ENCODE measurements at regions not wholly inside any gene's neighbourhood (a gene's known extent, or its start where the extent isn't known, plus 50 kb on each side); places are given as distances from the start of the nearest gene placed in this dataset.
"Not testable (repeated sequence)": the region's sequence is repeated elsewhere in the genome, so short reads cannot be mapped to it uniquely, and the experiment has no call there.

GRCh38 chr12:107373238-107373809, 280.0 kb upstream of the CRY1 start:
- DNase-seq (ENCODE audit: low read depth) = no peak

DNA sequence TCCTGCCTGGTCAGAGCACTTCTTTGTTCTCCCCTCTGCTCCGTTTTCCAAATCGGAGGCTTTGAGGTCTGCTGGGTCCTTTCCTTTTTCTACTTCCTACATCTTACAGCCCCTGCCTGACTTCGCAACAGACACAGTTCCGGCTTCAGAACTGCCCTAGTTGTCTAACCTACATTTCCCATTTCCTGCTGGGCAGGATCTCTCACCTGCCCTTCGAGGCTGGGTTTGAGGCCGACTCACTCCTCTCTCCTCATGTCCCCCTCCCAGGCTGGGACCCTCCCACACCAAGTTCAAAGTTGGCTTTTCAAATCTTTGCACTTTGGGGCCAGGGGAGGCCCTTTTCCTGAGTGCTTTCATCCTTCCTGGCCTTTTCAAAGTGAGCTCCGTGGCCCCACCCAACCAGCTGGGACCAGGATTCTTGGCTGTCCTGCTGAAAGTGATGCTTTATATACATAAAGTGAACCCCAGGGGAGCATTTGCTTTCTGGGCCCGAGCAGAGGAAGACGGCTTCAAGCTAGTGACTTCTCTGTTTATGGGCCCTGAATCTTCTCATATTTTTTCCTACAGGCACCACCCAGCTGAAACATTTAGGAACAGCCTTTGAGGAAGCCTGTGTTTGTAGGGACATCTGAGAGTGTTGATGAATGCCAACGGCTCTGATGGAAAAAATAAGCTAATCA, 281.0 kb upstream of the CRY1 start:
- no peak for DNase-seq (ENCODE audit: low read depth)

GRCh38 chr12:107375231-107375630, 281.9 kb upstream of the CRY1 start:
- no peak for DNase-seq (ENCODE audit: low read depth)

DNA sequence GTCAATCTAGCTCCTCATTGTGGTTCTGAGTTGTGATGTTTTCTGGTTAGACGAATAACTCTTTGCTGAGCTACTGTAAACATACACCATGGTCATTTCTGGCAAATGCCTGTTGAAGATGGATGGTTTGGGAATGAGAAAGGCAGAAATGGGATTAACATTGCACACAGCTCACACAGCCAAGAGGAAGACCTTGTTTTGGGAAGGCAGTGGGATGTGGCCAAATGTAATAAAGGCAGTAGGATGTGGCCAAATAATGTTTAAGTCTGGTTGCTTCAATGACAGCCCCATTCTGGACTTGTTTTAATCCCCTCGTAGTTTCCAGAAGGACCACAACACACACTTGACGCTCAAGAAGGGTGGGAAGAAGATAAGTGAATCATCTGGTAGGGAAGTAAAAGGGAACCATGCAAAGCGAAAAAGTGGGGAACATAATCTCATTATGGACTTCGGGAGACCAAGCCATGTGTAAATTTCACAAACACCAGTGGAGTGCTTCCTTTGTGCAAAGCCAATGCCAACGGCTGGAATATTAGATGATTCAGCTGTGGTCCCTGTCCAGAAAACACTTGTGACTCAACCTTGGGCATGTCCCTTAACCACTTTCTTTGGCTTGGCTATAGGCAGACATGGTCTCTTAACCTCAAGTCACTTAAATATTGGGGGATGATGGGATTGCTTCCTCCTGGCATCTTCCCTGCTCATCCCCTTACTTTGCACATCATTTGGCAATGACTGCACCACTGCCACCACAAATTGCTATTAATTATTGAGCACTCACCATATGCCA, 284.4 kb upstream of the CRY1 start:
- no peak for DNase-seq (ENCODE audit: low read depth)

- no peak for DNase-seq (ENCODE audit: low read depth)
These were observed 285.3 kb upstream of the CRY1 start for GRCh38 chr12:107378609-107379008.

DNA sequence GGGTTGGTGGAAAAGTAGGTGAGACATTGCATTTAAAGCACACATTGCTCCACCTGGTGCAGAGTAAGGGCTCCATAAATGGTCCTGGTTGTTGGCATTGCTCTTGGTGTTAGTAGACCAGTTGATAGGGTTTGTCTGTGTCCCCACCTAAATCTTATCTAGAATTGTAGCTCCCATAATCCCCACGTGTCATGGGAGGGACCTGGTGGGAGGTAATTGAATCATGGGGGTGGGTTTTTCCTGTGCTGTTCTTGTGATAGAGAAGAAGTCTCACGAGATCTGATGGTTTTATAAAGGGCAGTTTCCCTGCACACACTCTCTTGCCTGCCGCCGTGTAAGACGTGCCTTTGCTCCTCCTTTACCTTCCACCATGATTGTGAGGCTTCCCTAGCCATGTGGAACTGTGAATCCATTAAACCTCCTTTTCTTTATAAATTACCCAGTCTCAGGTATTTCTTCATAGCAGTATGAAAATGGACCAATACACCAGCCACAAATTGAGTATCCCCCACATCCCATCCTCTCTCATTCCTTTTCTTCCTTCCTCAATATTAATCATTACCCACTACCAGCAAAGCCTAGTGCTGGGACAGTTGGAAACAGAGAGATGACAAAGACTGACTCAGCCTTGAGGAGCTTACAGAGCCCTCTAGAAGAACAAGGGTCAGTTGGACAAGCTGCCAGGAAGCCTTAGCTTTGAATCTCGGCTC, 285.9 kb upstream of the CRY1 start:
- DNase-seq (ENCODE audit: low read depth) = not testable (repeated sequence)

DNA sequence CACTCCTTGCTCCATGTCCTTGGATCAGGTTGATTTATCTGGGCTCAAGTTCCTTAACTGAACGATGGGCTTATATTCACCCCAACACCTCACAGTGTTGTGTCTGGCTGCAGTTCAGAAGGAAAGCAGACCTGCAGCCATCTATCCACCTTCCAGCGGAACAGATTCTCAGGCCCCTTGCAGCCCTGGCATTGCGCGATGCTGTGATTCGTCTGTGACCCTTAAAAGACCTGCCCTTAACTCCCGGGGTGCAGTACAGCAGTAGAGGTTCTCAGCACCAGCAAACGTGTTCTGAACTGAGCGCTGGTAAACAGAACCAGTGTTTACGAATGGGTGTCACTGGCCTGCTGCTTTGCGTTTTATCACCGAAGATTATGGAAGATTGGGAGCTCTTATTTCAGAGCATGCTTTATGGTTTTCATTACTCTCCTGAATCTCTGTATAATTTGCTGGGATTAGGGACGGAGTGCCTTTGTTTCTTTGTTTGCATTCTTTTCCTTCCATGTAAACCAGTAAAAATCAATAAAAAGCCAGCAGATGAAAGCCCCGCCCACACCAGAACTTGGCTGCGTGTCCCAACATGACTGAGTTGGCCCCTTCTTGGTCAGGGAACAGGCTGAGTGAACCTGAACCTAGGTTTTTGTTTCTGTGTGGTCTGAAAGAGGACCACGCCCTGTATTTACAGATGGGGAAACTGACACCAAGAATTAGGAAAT, 286.7 kb upstream of the CRY1 start:
- DNase-seq (ENCODE audit: low read depth) = no peak

- no peak for DNase-seq (ENCODE audit: low read depth)
These were observed 291.3 kb upstream of the CRY1 start for GRCh38 chr12:107384645-107385044.

GRCh38 chr12:107385509-107385908, 292.2 kb upstream of the CRY1 start:
- DNase-seq (ENCODE audit: low read depth) = no peak

- DNase-seq (ENCODE audit: low read depth) = no peak
These were observed 293.2 kb upstream of the CRY1 start for GRCh38 chr12:107386569-107386968.

- DNase-seq (ENCODE audit: low read depth) = no peak
These were observed 294.9 kb upstream of the CRY1 start for GRCh38 chr12:107388263-107388662.

- no peak for DNase-seq (ENCODE audit: low read depth)
These were observed 295.2 kb upstream of the PWP1 start for GRCh38 chr12:107390414-107390813.

GRCh38 chr12:107393043-107393717, 292.4 kb upstream of the PWP1 start:
- DNase-seq (ENCODE audit: low read depth) = no peak

GRCh38 chr12:107394693-107395092, 290.9 kb upstream of the PWP1 start:
- no peak for DNase-seq (ENCODE audit: low read depth)

GRCh38 chr12:107395817-107396216, 289.8 kb upstream of the PWP1 start:
- DNase-seq (ENCODE audit: low read depth) = no peak

DNA sequence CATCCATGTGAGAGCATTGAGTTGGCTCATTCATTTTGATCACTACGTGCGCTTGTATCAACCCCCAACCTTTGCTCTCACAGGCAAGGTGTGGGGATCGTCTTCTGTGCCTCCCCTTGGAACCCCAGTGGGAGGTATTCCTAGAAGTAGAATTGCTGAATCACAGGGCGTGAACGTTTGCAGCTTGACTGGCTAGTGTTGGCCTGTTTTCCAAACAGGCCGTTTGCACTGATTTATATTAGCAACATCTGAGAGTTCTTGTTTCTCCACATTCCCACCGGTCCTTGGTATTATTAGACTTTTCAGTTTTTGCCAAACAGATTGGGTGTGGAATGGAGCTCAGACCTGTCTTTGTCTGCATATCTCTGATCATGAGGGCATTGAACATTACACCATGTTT, 288.6 kb upstream of the PWP1 start:
- DNase-seq (ENCODE audit: low read depth) = no peak

- DNase-seq (ENCODE audit: low read depth) = no peak
These were observed 287.6 kb upstream of the PWP1 start for GRCh38 chr12:107397890-107398500.

- no peak for DNase-seq (ENCODE audit: low read depth)
These were observed 286.6 kb upstream of the PWP1 start for GRCh38 chr12:107399046-107399445.

DNA sequence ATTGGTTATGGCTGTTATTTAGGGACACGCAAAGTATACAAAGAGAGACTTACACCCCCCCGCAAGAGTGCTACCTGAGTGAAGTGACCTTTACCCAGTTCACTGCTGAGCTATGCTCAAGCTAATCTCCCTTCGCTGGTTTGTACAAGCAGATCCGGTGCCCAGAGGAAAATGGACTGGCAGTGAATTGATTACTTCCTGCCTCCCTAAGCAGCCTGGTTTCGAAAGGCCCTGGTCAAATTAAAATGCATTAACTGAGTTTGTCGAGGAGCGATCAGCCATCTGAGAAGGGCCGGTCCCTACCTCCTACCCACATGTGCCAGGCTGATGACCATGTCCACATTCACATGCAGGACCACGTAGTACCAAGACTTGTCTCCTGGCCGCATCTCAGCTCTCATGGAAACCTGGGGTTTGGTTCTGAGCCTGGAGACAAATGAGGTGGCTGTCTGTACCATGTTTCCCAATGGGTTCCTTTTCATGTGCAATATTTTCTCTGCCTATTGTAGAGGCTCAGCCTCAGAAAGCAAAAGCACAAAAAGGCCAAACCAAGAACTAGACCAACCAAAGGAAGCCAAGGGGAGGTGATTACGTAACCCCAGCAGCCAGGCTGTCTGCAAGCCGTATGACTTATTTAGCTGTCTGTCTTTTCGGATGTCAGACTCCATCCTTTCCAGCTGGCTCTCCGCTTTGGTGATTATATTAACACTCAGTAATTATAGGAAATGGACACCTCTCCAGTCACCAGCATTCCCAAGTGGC, 284.7 kb upstream of the PWP1 start:
- no peak for DNase-seq (ENCODE audit: low read depth)
